Upper lobe of right lung (tissue), 1 donor: ENCODE measurements at regions not wholly inside any gene's neighbourhood (a gene's known extent, or its start where the extent isn't known, plus 50 kb on each side); places are given as distances from the start of the nearest gene placed in this dataset.

Experiments used
- ATAC-seq: fragments of 200-7000 bp; cut with Tn5 transposase; one replicate; pipeline ENCODE4 v1.9.1; 2020; ENCODE audit warnings: mild to moderate bottlenecking, moderate library complexity
- DNase-seq: peaks from one replicate; pipeline ENCODE4 v3.0.0-alpha.2; 2020
- H3K27ac ChIP-seq: fragments of 200-600 bp; one replicate; pipeline ENCODE4 v1.8.0; 2022
- H3K27me3 ChIP-seq: fragments of 200-600 bp; one replicate; pipeline ENCODE4 v1.8.0; 2022; ENCODE audit warnings: mild to moderate bottlenecking
- H3K36me3 ChIP-seq: fragments of 200-600 bp; one replicate; pipeline ENCODE4 v1.8.0; 2022
- H3K4me1 ChIP-seq: fragments of 200-600 bp; one replicate; pipeline ENCODE4 v1.8.0; 2022
- H3K4me3 ChIP-seq: fragments of 200-600 bp; one replicate; pipeline ENCODE4 v1.8.0; 2022; ENCODE audit warnings: mild to moderate bottlenecking
- H3K9me3 ChIP-seq: fragments of 200-600 bp; one replicate; pipeline ENCODE4 v1.8.0; 2022
- intact Hi-C: fragments of 100-400 bp; cut with DNase I; formaldehyde crosslinking; loops from one replicate; pipeline ENCODE4 v1.11.0; 2022
- TF ChIP-seq, protein P1 (sequence below): fragments of 200-600 bp; IDR thresholded peaks from one replicate; pipeline ENCODE4 v1.8.0; 2022; ENCODE audit warnings: antibody characterized with exemption
- donor health status: DM: no; HTN: yes; CAD: no; lungs with severe emphysema.

DNA sequence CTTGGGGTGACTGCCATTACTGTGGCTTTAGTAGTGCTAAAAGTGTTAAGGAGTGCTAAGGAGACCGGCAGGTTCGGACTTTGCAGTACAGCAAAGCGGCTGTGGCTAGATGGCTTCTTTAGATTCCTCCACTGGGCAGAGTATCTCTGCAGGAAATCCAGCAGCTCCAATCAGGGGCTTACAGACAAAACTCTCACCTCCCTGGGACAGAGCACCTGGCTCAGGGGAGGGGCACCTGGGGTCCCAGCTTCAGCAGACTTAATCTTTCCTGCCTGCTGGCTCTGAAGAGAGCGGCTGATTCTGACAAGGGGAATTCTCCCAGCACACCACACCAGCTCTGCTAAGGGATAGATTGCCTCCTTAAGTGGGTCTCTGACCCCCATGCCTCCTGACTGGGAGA, 668.8 kb upstream of the TENM4 start:
- Histone ChIP-seq H3K4me3 (no peak overlapping the region), H3K4me1 (no peaks in the 10 kb centered on the region), H3K9me3 (no peaks in the 10 kb centered on the region), H3K27ac (no peak overlapping the region), H3K36me3 (no peaks in the 10 kb centered on the region), H3K27me3 (no peaks in the 10 kb centered on the region)
- ATAC-seq (no peak), DNase-seq (no peak)
- TF ChIP-seq, protein P1, sequence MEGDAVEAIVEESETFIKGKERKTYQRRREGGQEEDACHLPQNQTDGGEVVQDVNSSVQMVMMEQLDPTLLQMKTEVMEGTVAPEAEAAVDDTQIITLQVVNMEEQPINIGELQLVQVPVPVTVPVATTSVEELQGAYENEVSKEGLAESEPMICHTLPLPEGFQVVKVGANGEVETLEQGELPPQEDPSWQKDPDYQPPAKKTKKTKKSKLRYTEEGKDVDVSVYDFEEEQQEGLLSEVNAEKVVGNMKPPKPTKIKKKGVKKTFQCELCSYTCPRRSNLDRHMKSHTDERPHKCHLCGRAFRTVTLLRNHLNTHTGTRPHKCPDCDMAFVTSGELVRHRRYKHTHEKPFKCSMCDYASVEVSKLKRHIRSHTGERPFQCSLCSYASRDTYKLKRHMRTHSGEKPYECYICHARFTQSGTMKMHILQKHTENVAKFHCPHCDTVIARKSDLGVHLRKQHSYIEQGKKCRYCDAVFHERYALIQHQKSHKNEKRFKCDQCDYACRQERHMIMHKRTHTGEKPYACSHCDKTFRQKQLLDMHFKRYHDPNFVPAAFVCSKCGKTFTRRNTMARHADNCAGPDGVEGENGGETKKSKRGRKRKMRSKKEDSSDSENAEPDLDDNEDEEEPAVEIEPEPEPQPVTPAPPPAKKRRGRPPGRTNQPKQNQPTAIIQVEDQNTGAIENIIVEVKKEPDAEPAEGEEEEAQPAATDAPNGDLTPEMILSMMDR, result no peak
- intact Hi-C loops, result no loop called here

- TF ChIP-seq, protein P1, result no peak
- DNase-seq (no peak), ATAC-seq (no peak)
- H3K27me3 ChIP-seq, result no peaks in the 10 kb centered on the region
- intact Hi-C loops, result no loop called here
- no peaks in the 10 kb centered on the region for H3K36me3 ChIP-seq
- no peak overlapping the region for H3K4me3 ChIP-seq
- H3K9me3 ChIP-seq, result no peaks in the 10 kb centered on the region
- H3K4me1 ChIP-seq, result no peaks in the 10 kb centered on the region
- H3K27ac ChIP-seq, result no peak overlapping the region
Measured at GRCh38 chr11:80109031-80109430, 668.2 kb upstream of the TENM4 start.

GRCh38 chr11:80107415-80107814, 666.6 kb upstream of the TENM4 start:
- no peak for DNase-seq

GRCh38 chr11:80104191-80104590, 663.4 kb upstream of the TENM4 start:
- Histone ChIP-seq H3K4me3 (no peak overlapping the region), H3K27ac (no peak overlapping the region), H3K9me3 (no peaks in the 10 kb centered on the region), H3K4me1 (no peaks in the 10 kb centered on the region), H3K36me3 (no peaks in the 10 kb centered on the region), H3K27me3 (no peaks in the 10 kb centered on the region)
- ATAC-seq (no peak), DNase-seq (no peak)
- TF ChIP-seq, protein P1, result no peak
- intact Hi-C loops, result no loop called here

More at GRCh38 chr11:80107415-80107814, 666.6 kb upstream of the TENM4 start:
- ATAC-seq, result no peak
- Histone ChIP-seq H3K4me3 (no peak overlapping the region), H3K9me3 (no peaks in the 10 kb centered on the region), H3K36me3 (no peaks in the 10 kb centered on the region), H3K4me1 (no peaks in the 10 kb centered on the region), H3K27me3 (no peaks in the 10 kb centered on the region), H3K27ac (no peak overlapping the region)
- intact Hi-C loops, result no loop called here
- TF ChIP-seq, protein P1, result no peak

DNA sequence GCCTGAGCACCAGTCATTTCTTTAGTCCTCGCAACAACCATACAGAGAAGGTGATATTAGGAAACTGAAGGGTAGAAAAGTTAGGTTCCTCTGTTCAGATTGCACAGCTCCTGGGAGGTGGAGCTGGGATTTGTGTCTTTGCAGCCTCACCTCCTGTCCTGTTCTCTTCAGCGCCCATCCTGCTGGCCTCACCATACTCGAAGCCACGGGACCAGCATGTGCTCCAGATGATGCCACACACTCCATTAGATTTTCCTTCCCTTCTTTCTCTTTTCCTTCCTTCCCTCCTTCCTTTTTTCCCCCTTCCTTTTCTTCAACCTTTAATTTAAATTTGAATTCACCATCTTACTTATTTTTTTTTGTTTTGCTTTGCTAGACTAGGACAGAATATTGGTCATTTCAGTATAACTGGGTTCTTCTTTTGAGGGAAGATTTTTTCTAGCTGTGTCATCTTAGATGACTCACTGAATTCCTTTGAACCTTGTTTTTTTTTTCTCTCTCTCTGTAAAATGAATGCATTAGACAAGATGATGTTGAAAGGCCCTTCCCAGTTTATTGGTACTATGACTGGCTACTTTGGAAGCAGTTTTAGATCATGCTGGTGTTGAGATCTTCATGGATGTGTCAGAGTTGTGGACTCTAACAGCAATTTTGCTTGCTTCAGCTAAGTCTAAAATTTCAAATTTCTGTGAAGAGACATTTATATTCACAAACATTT, 662.5 kb upstream of the TENM4 start:
- TF ChIP-seq, protein P1, result no peak
- ATAC-seq (no peak), DNase-seq (no peak)
- Histone ChIP-seq H3K27ac (no peak overlapping the region), H3K4me3 (no peak overlapping the region), H3K27me3 (no peaks in the 10 kb centered on the region), H3K9me3 (no peaks in the 10 kb centered on the region), H3K4me1 (no peaks in the 10 kb centered on the region), H3K36me3 (no peaks in the 10 kb centered on the region)
- intact Hi-C loops, result no loop called here

DNA sequence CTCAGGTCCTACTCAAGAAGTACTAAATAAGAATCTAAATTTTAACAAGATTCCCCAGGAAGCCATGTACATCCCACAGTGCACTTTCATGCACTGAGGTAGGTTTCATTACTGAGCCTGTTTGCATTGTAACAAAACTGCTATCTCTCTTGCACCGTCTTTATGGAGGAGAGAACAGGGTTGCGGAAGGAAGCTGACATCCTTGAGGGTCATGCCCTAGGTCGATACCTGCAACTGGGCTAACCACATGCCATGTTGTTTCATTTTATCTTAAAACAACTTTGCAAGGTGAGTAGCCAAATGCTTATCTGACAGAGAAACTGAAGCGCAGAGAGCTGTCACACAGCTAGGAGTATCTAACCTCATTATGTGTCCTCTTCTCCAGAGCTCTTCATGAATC, 656.3 kb upstream of the TENM4 start:
- Histone ChIP-seq H3K4me1 (no peaks in the 10 kb centered on the region), H3K27ac (no peak overlapping the region), H3K27me3 (no peaks in the 10 kb centered on the region), H3K4me3 (no peak overlapping the region), H3K36me3 (no peaks in the 10 kb centered on the region), H3K9me3 (no peaks in the 10 kb centered on the region)
- TF ChIP-seq, protein P1, result no peak
- DNase-seq (no peak), ATAC-seq (no peak)
- intact Hi-C loops, result no loop called here
